HEK293 (cell line): ENCODE measurements at regions not wholly inside any gene's neighbourhood (a gene's known extent, or its start where the extent isn't known, plus 50 kb on each side); places are given as distances from the start of the nearest gene placed in this dataset.

ENCODE experiments used
- CTCF ChIA-PET: fragments of 350-600 bp; formaldehyde crosslinking; extraction: SDS; loops from one replicate; lab custom pipeline; 2021; ENCODE audit warnings: antibody characterized with exemption; lab: Yijun Ruan, JAX
- POLR2A ChIA-PET: fragments of 300-600 bp; formaldehyde crosslinking; extraction: SDS; loops from one replicate; lab custom pipeline; 2020; ENCODE audit warnings: antibody characterized with exemption, inconsistent platforms; lab: Yijun Ruan, JAX
- H3K27ac ChIP-seq: fragments of 200-500 bp; sonication (Bioruptor generic); 2 replicates; pipeline ENCODE4 v1.5.1; 2014; ENCODE audit warnings: low read depth, low read length, control low read depth, inconsistent platforms; ENCODE audit errors: extremely low read depth
- H3K36me3 ChIP-seq, 2 experiments: fragments of 200-500 bp in 1 of 2; sonication (Bioruptor generic) in 1 of 2; 1 replicate in 1 of 2; 2 replicates in 1 of 2; pipeline ENCODE4 v1.5.1; 2014 to 2017; ENCODE audit warnings: inconsistent platforms in 2 of 2, low read length in 2 of 2; ENCODE audit not compliant: control insufficient read depth in 2 of 2, insufficient read depth in 1 of 2
- H3K4me1 ChIP-seq: fragments of 200-500 bp; sonication (Bioruptor generic); 2 replicates; pipeline ENCODE4 v1.5.1; 2014; ENCODE audit warnings: mild to moderate bottlenecking, low read length, inconsistent platforms; ENCODE audit not compliant: control insufficient read depth, insufficient read depth
- H3K4me3 ChIP-seq: 2 replicates; pipeline ENCODE4 v1.5.1; 2011; ENCODE audit warnings: low read depth, mild to moderate bottlenecking, control low read depth, low read length, moderate library complexity
- H3K9me3 ChIP-seq: fragments of 200-500 bp; sonication (Bioruptor generic); 2 replicates; pipeline ENCODE4 v1.5.1; 2014; ENCODE audit warnings: low read depth, low read length, inconsistent platforms; ENCODE audit not compliant: control insufficient read depth, insufficient read depth
- EGR2 ChIP-seq: fragments of 450-650 bp; formaldehyde crosslinking; IDR thresholded peaks from 2 replicates; pipeline ENCODE4 v1.5.1; 2016; ENCODE audit warnings: low read depth, missing biosample characterization, missing genetic modification characterization
- GLIS1 ChIP-seq: fragments of 450-650 bp; formaldehyde crosslinking; IDR thresholded peaks from 2 replicates; pipeline ENCODE4 v1.5.1; 2016; ENCODE audit warnings: missing biosample characterization, missing genetic modification characterization
- HOXC10 ChIP-seq: sonication (generic); formaldehyde crosslinking; IDR thresholded peaks from 2 replicates; pipeline ENCODE4 v1.8.1; 2023; ENCODE audit warnings: mild to moderate bottlenecking, missing genetic modification reagents
- KLF16 ChIP-seq: fragments of 450-650 bp; formaldehyde crosslinking; IDR thresholded peaks from 2 replicates; pipeline ENCODE4 v1.5.1; 2017; ENCODE audit warnings: missing biosample characterization, missing genetic modification characterization
- KLF8 ChIP-seq: fragments of 450-650 bp; formaldehyde crosslinking; IDR thresholded peaks from 2 replicates; pipeline ENCODE4 v1.5.1; 2016; ENCODE audit warnings: missing biosample characterization, missing genetic modification characterization
- MEIS1 ChIP-seq: sonication (generic); formaldehyde crosslinking; IDR thresholded peaks from 2 replicates; pipeline ENCODE4 v1.8.1; 2022; ENCODE audit warnings: missing genetic modification reagents, mild to moderate bottlenecking, borderline replicate concordance
- REPIN1 ChIP-seq: fragments of 450-650 bp; formaldehyde crosslinking; IDR thresholded peaks from 2 replicates; pipeline ENCODE4 v1.5.1; 2017; ENCODE audit warnings: missing biosample characterization, missing genetic modification characterization, low read depth
- SALL2 ChIP-seq: fragments of 450-650 bp; formaldehyde crosslinking; IDR thresholded peaks from 2 replicates; pipeline ENCODE4 v1.5.0; 2017; ENCODE audit warnings: missing biosample characterization, mild to moderate bottlenecking, missing genetic modification characterization, borderline replicate concordance
- SP2 ChIP-seq: fragments of 450-650 bp; formaldehyde crosslinking; IDR thresholded peaks from 2 replicates; pipeline ENCODE4 v1.5.1; 2016; ENCODE audit warnings: missing biosample characterization, missing genetic modification characterization
- SP7 ChIP-seq: fragments of 450-650 bp; formaldehyde crosslinking; IDR thresholded peaks from 2 replicates; pipeline ENCODE4 v1.5.1; 2016; ENCODE audit warnings: missing biosample characterization, missing genetic modification characterization
- ZEB2 ChIP-seq: fragments of 450-650 bp; formaldehyde crosslinking; IDR thresholded peaks from 2 replicates; pipeline ENCODE4 v1.5.1; 2016; ENCODE audit warnings: missing biosample characterization, missing genetic modification characterization
- ZFHX2 ChIP-seq: fragments of 450-650 bp; formaldehyde crosslinking; conservative IDR thresholded peaks from 2 replicates; pipeline ENCODE4 v1.5.1; 2016; ENCODE audit warnings: missing biosample characterization, missing genetic modification characterization
- ZNF146 ChIP-seq: fragments of 450-650 bp; formaldehyde crosslinking; IDR thresholded peaks from 2 replicates; pipeline ENCODE4 v1.5.1; 2016; ENCODE audit warnings: missing biosample characterization, missing genetic modification characterization
- ZNF148 ChIP-seq: fragments of 450-650 bp; formaldehyde crosslinking; IDR thresholded peaks from 2 replicates; pipeline ENCODE4 v1.5.0; 2017; ENCODE audit warnings: missing biosample characterization, missing genetic modification characterization, borderline replicate concordance
- ZNF16 ChIP-seq: fragments of 450-650 bp; formaldehyde crosslinking; IDR thresholded peaks from 2 replicates; pipeline ENCODE4 v1.5.1; 2016; ENCODE audit warnings: low read depth, missing biosample characterization, missing genetic modification characterization
- ZNF19 ChIP-seq: fragments of 450-650 bp; formaldehyde crosslinking; IDR thresholded peaks from 2 replicates; pipeline ENCODE4; 2016; ENCODE audit warnings: missing biosample characterization, missing genetic modification characterization, low read depth
- ZNF211 ChIP-seq: fragments of 450-650 bp; formaldehyde crosslinking; IDR thresholded peaks from 2 replicates; pipeline ENCODE4 v1.5.1; 2016; ENCODE audit warnings: low read depth, missing biosample characterization, missing genetic modification characterization
- ZNF214 ChIP-seq: fragments of 450-650 bp; formaldehyde crosslinking; IDR thresholded peaks from 2 replicates; pipeline ENCODE4 v1.5.1; 2017; ENCODE audit warnings: missing biosample characterization, mild to moderate bottlenecking, missing genetic modification characterization, borderline replicate concordance
- ZNF223 ChIP-seq: fragments of 450-650 bp; formaldehyde crosslinking; IDR thresholded peaks from 2 replicates; pipeline ENCODE4 v1.5.1; 2016; ENCODE audit warnings: missing biosample characterization, missing genetic modification characterization
- ZNF292 ChIP-seq: fragments of 450-650 bp; formaldehyde crosslinking; IDR thresholded peaks from 2 replicates; pipeline ENCODE4 v1.5.1; 2016; ENCODE audit warnings: low read depth, missing biosample characterization, missing genetic modification characterization, borderline replicate concordance
- ZNF37A ChIP-seq: fragments of 450-650 bp; IDR thresholded peaks from 2 replicates; pipeline ENCODE4 v1.5.1; 2018; ENCODE audit warnings: missing biosample characterization, missing genetic modification characterization
- ZNF48 ChIP-seq: fragments of 450-650 bp; formaldehyde crosslinking; IDR thresholded peaks from 2 replicates; pipeline ENCODE4 v1.5.1; 2016; ENCODE audit warnings: missing biosample characterization, missing genetic modification characterization
- ZNF548 ChIP-seq: fragments of 450-650 bp; formaldehyde crosslinking; IDR thresholded peaks from 2 replicates; pipeline ENCODE4 v1.5.1; 2016; ENCODE audit warnings: missing biosample characterization, missing genetic modification characterization
- ZNF596 ChIP-seq: fragments of 450-650 bp; IDR thresholded peaks from 2 replicates; pipeline ENCODE4 v1.5.0; 2018; ENCODE audit warnings: missing biosample characterization, mild to moderate bottlenecking, missing genetic modification characterization, moderate library complexity
- ZNF701 ChIP-seq: fragments of 450-650 bp; formaldehyde crosslinking; IDR thresholded peaks from 2 replicates; pipeline ENCODE4 v1.5.1; 2016; ENCODE audit warnings: missing biosample characterization, missing genetic modification characterization
- ZSCAN30 ChIP-seq: fragments of 450-650 bp; IDR thresholded peaks from 2 replicates; pipeline ENCODE4 v1.5.1; 2018; ENCODE audit warnings: missing biosample characterization, mild to moderate bottlenecking, missing genetic modification characterization, moderate library complexity
- TF ChIP-seq, protein P1 (sequence below): fragments of 450-650 bp; formaldehyde crosslinking; IDR thresholded peaks from 2 replicates; pipeline ENCODE4 v1.5.1; 2016; ENCODE audit warnings: missing biosample characterization, missing genetic modification characterization
- TF ChIP-seq, protein P2 (sequence below): fragments of 450-650 bp; formaldehyde crosslinking; IDR thresholded peaks from 2 replicates; pipeline ENCODE4 v1.5.1; 2017; ENCODE audit warnings: missing biosample characterization, missing genetic modification characterization
- TF ChIP-seq, protein P3 (sequence below): fragments of 450-650 bp; formaldehyde crosslinking; IDR thresholded peaks from 2 replicates; pipeline ENCODE4 v1.5.1; 2016; ENCODE audit warnings: missing biosample characterization, missing genetic modification characterization, borderline replicate concordance

DNA sequence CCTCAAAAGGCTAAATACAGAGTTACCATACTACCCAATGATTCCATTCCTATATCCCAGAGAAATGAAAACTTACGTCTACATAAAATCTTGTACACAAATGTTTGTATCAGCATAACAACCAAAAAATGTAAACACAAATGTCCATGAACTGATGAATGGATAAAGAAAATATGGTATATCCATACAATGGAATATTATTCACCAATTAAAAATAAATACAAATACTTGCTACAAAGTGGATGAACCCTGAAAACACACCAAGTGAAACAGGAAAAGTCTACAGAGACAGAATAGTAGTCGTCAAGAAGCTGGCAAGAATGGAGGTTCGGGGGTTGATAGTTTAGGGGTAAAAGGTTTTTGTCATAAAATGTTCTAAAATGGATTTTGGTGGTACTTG lies 54.0 kb upstream of the ANKRD28 start:
- POLR2A ChIA-PET, result no interaction called here
- H3K4me3 ChIP-seq, result no peak overlapping the region

GRCh38 chr3:15858547-15859506 lies 61.0 kb upstream of the ANKRD28 start:
- Histone ChIP-seq H3K27ac (peak overlapping the region; percentile 87), H3K4me3 (peak overlapping the region; percentile 89), H3K36me3 (no peaks in the 10 kb centered on the region), H3K9me3 (no peaks in the 10 kb centered on the region), H3K4me1 (0 out of 2 replicates have a peak, but pooled peaks cover 4% of the 10 kb centered on the region)
- CTCF ChIA-PET, result interaction anchor here (0.7 kb wide), 1 partner anchor 343 kb away, joined by 3 read pairs; no protein-coding TSS in a partner anchor
- POLR2A ChIA-PET, result no interaction called here
- TF ChIP-seq EGR2 (tag by site-specific recombination), result 0 out of 2 replicates have a peak, but pooled peaks have one; percentile 6
- no peak for TF ChIP-seq ZNF701 (tag by site-specific recombination)
- no peak for TF ChIP-seq ZNF223 (tag by site-specific recombination)
- no peak for TF ChIP-seq HOXC10 (CRISPR knock-in tag)
- TF ChIP-seq, protein P1, sequence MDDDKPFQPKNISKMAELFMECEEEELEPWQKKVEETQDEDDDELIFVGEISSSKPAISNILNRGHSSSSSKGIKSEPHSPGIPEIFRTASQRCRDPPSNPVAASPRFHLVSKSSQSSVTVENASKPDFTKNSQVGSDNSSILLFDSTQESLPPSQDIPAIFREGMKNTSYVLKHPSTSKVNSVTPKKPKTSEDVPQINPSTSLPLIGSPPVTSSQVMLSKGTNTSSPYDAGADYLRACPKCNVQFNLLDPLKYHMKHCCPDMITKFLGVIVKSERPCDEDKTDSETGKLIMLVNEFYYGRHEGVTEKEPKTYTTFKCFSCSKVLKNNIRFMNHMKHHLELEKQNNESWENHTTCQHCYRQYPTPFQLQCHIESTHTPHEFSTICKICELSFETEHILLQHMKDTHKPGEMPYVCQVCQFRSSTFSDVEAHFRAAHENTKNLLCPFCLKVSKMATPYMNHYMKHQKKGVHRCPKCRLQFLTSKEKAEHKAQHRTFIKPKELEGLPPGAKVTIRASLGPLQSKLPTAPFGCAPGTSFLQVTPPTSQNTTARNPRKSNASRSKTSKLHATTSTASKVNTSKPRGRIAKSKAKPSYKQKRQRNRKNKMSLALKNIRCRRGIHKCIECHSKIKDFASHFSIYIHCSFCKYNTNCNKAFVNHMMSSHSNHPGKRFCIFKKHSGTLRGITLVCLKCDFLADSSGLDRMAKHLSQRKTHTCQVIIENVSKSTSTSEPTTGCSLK (tag by site-specific recombination), result no peak
- TF ChIP-seq, protein P2, sequence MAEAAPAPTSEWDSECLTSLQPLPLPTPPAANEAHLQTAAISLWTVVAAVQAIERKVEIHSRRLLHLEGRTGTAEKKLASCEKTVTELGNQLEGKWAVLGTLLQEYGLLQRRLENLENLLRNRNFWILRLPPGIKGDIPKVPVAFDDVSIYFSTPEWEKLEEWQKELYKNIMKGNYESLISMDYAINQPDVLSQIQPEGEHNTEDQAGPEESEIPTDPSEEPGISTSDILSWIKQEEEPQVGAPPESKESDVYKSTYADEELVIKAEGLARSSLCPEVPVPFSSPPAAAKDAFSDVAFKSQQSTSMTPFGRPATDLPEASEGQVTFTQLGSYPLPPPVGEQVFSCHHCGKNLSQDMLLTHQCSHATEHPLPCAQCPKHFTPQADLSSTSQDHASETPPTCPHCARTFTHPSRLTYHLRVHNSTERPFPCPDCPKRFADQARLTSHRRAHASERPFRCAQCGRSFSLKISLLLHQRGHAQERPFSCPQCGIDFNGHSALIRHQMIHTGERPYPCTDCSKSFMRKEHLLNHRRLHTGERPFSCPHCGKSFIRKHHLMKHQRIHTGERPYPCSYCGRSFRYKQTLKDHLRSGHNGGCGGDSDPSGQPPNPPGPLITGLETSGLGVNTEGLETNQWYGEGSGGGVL (tag by site-specific recombination), result peak; percentile 70
- no peak for TF ChIP-seq MEIS1 (CRISPR knock-in tag)
- no peak for TF ChIP-seq ZNF16
- peak; percentile 69 for TF ChIP-seq SP2
- TF ChIP-seq ZNF37A (tag by site-specific recombination), result no peak
- peak; percentile 30; the same call in 1 of the 2 replicates for TF ChIP-seq KLF8
- TF ChIP-seq REPIN1 (tag by site-specific recombination), result no peak
- no peak for TF ChIP-seq ZNF148 (tag by site-specific recombination)
- no peak for TF ChIP-seq ZNF48 (tag by site-specific recombination)
- TF ChIP-seq ZFHX2, result peak; percentile 56
- no peak for TF ChIP-seq ZNF548 (tag by site-specific recombination)
- TF ChIP-seq GLIS1 (tag by site-specific recombination), result no peak
- TF ChIP-seq ZEB2 (tag by site-specific recombination), result peak; percentile 63
- no peak for TF ChIP-seq ZNF596
- TF ChIP-seq, protein P3, sequence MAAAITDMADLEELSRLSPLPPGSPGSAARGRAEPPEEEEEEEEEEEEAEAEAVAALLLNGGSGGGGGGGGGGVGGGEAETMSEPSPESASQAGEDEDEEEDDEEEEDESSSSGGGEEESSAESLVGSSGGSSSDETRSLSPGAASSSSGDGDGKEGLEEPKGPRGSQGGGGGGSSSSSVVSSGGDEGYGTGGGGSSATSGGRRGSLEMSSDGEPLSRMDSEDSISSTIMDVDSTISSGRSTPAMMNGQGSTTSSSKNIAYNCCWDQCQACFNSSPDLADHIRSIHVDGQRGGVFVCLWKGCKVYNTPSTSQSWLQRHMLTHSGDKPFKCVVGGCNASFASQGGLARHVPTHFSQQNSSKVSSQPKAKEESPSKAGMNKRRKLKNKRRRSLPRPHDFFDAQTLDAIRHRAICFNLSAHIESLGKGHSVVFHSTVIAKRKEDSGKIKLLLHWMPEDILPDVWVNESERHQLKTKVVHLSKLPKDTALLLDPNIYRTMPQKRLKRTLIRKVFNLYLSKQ (tag by site-specific recombination), result no peak
- no peak for TF ChIP-seq ZSCAN30 (tag by site-specific recombination)
- TF ChIP-seq KLF16 (tag by site-specific recombination), result peak; percentile 50
- TF ChIP-seq ZNF214 (tag by site-specific recombination), result no peak
- TF ChIP-seq SP7 (tag by site-specific recombination), result no peak

More for the DNA sequence above, 54.0 kb upstream of the ANKRD28 start:
- TF ChIP-seq ZNF146 (tag by site-specific recombination) (peak; percentile 75), ZNF292 (tag by site-specific recombination) (no peak), ZNF19 (tag by site-specific recombination) (no peak), SALL2 (tag by site-specific recombination) (no peak), ZNF211 (tag by site-specific recombination) (no peak)
- TF ChIP-seq, all 188 proteins: peak for 1
- CTCF ChIA-PET, result no interaction called here
- Histone ChIP-seq H3K4me1 (0 out of 2 replicates have a peak, but pooled peaks cover under 1% of the 10 kb centered on the region), H3K27ac (no peak overlapping the region), H3K9me3 (no peaks in the 10 kb centered on the region), H3K36me3 (no peaks in the 10 kb centered on the region; a peak in 1 of 3 replicates)
